ENCODE measurements at regions not wholly inside any gene's neighbourhood (a gene's known extent, or its start where the extent isn't known, plus 50 kb on each side); places are given as distances from the start of the nearest gene placed in this dataset.

DNA sequence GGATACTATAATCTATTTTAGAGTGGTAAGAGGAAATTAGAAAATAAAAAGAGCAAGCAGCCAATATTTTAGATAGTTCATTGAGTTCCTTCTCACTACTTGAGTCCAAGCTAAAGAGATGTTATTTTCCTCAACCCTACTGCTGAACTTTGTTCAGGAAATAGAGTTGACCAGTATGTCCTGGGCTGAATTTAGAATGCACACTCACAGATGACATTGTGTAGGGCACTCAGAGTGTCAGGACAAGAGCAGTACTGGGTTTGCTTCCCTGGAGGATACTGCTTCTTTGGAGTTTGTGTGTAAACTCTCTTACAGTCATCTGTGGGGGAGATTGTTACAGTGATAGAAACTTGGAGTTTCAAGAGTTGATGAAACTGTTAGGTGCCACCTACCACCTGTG lies 80.0 kb upstream of the AGBL1 start:
- TF ChIP-seq ZNF274 (IDR thresholded peaks at IDR 0.05; ENCODE audit: low read depth, low read length) (no peak), SUZ12 (IDR thresholded peaks at IDR 0.05; ENCODE audit: extremely low read depth, insufficient read depth, insufficient read length) (no peak), YY1 (IDR thresholded peaks at IDR 0.05; ENCODE audit: insufficient read depth, insufficient read length) (no peak)
